GM12892 (cell line): ENCODE measurements at regions not wholly inside any gene's neighbourhood (a gene's known extent, or its start where the extent isn't known, plus 50 kb on each side); places are given as distances from the start of the nearest gene placed in this dataset.

Experiments used
- DNase-seq: peaks from one replicate; pipeline ENCODE4 v3.0.0; 2011; ENCODE audit not compliant: insufficient read length
- FAIRE-seq: peaks from 2 replicates; lab custom pipeline; 2011; peaks lifted over from hg19 to GRCh38; lab: Jason Lieb, UNC
- POLR2A ChIP-seq: IDR thresholded peaks from 2 replicates; pipeline ENCODE4 v1.6.1; 2011; ENCODE audit warnings: low read depth, low read length, control low read depth
- POLR2AphosphoS5 ChIP-seq: IDR thresholded peaks from 2 replicates; pipeline ENCODE4 v1.6.1; 2011; ENCODE audit warnings: low read depth, low read length, control low read depth
- TAF1 ChIP-seq: IDR thresholded peaks from 2 replicates; pipeline ENCODE4 v1.6.1; 2011; ENCODE audit warnings: low read depth, mild to moderate bottlenecking, control low read depth, low read length, borderline replicate concordance

- no peak for DNase-seq
- TF ChIP-seq TAF1 (no peak), POLR2AphosphoS5 (no peak), POLR2A (no peak)
- FAIRE-seq = no peak
Measured at GRCh38 chr11:98545544-98546175, 475.1 kb upstream of the CNTN5 start.

GRCh38 chr11:98549571-98549970 is 471.2 kb upstream of the CNTN5 start:
- no peak for TF ChIP-seq TAF1
- TF ChIP-seq POLR2A = no peak
- no peak for TF ChIP-seq POLR2AphosphoS5
- FAIRE-seq (no peak), DNase-seq (no peak)

- no peak for FAIRE-seq
- TF ChIP-seq TAF1 (no peak), POLR2AphosphoS5 (no peak), POLR2A (no peak)
- DNase-seq = no peak
Measured at GRCh38 chr11:98559961-98560360, 460.8 kb upstream of the CNTN5 start.

DNA sequence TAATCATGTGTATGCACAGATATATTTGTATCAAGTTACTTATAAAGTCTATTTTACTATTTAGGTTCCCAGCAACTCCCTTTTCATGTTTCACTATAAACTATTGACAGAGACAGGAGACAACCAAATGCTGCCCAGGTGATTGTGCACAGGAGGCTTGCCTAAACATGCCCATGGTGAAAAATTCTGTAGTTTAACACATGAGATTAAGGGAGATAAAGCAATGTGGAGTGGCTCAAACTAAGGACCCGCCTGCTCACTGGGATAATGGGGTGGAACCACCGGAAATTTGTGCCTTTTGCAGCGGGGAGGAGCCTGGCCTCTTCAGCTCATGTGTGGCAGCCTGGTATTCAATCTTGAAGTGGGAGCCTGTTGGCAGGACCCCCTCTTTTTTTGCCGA is 459.5 kb upstream of the CNTN5 start:
- DNase-seq = no peak
- FAIRE-seq = no peak
- TF ChIP-seq POLR2AphosphoS5 (no peak), POLR2A (no peak), TAF1 (no peak)

- FAIRE-seq (no peak), DNase-seq (no peak)
- no peak for TF ChIP-seq POLR2A
- no peak for TF ChIP-seq TAF1
- no peak for TF ChIP-seq POLR2AphosphoS5
Measured at GRCh38 chr11:98561877-98562395, 458.8 kb upstream of the CNTN5 start.

DNA sequence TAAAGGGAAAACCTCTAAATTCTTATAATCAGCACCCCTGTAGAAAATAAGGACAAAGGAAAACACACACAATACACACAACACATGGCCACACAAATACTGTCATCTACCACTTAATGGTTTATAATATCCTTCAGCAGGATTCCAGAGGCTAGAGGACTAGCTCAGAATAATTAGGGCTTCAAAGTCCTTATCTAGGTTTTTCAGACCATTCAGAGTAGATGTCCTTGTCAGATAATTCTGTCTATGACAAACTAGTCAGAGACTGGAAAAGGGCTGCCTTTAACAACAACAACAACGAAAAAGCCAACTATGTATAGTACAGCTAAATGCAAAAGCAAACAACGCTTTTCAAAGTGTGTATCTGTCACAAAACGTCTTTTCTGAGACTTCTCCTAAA is 456.5 kb upstream of the CNTN5 start:
- DNase-seq (no peak), FAIRE-seq (no peak)
- TF ChIP-seq POLR2A = no peak
- no peak for TF ChIP-seq POLR2AphosphoS5
- no peak for TF ChIP-seq TAF1

GRCh38 chr11:98564881-98565280 is 455.9 kb upstream of the CNTN5 start:
- TF ChIP-seq POLR2A (no peak), TAF1 (no peak), POLR2AphosphoS5 (no peak)
- DNase-seq (no peak), FAIRE-seq (no peak)

DNA sequence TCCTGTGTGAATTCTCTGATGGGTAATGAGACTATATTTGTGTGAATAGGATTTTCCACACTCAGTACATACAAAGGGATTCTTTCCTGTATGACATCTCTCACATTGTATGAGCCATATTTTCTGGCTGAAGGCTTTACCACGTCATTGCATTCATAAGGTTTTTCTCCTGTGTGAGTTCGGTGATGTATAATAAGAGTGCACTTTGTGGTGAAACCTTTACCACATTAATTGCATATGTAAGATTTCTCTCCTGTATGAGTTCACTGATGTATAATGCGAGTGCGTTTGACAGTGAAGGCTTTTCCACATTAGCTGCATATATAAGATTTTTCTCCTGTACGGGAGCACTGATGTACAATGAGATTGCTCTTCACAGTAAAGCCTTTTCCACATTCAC is 455.4 kb upstream of the CNTN5 start:
- TF ChIP-seq POLR2AphosphoS5 = no peak
- TF ChIP-seq POLR2A = no peak
- TF ChIP-seq TAF1 = no peak
- DNase-seq (no peak), FAIRE-seq (no peak)

DNA sequence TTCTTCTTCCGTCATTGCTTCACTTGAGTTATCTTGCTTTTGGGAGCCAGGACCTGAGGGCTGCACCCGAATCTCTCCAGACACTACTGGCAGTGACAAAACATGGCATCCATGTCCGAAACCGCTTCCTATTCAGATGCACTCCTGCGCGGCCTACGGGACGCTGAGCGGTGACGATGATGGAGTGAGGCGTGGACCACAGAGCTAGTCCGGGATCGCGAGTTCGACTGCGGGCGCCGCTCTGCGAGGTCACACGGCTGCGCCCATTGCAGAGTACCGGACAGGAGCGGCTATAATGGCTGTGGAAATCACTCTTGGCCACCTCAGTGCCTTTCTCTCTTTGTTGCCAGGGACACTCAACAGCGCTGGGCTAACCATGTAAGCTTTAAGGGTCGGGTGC is 453.8 kb upstream of the CNTN5 start:
- FAIRE-seq (no peak), DNase-seq (no peak)
- TF ChIP-seq POLR2A (no peak), TAF1 (no peak), POLR2AphosphoS5 (no peak)

GRCh38 chr11:98568013-98568412 is 452.7 kb upstream of the CNTN5 start:
- no peak for FAIRE-seq
- TF ChIP-seq TAF1 = no peak
- DNase-seq = no peak

- FAIRE-seq (no peak), DNase-seq (no peak)
- TF ChIP-seq POLR2AphosphoS5 (no peak), POLR2A (no peak), TAF1 (no peak)
Measured at GRCh38 chr11:98572941-98573340, 447.8 kb upstream of the CNTN5 start.

DNA sequence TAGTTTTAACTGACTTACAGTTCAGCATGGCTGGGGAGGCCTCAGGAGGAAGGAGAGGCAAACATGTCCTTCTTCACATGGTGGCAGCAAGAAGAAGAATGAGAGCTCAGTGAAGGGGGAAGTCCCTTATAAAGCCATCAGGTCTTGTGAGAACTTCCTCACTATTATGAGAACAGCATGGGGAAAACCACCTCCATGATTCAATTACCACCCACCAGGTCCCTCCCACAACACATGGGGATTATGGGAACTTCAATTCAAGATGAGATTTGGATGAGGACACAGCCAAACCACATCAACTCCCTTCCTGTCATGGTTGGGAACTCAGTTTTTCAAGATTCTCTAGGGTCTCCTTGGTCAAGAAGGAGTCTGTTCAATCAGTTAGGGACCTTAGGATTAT is 432.9 kb upstream of the CNTN5 start:
- FAIRE-seq = no peak
- DNase-seq = no peak
- TF ChIP-seq POLR2AphosphoS5 (no peak), TAF1 (no peak), POLR2A (no peak)

- no peak for FAIRE-seq
- no peak for TF ChIP-seq POLR2A
- TF ChIP-seq POLR2AphosphoS5 = no peak
- TF ChIP-seq TAF1 = no peak
- no peak for DNase-seq
Measured at GRCh38 chr11:98589967-98590366, 430.8 kb upstream of the CNTN5 start.

- DNase-seq (no peak), FAIRE-seq (no peak)
- TF ChIP-seq TAF1 = no peak
- no peak for TF ChIP-seq POLR2AphosphoS5
- TF ChIP-seq POLR2A = no peak
Measured at GRCh38 chr11:98600103-98600502, 420.6 kb upstream of the CNTN5 start.
